ENCODE measurements at regions not wholly inside any gene's neighbourhood (a gene's known extent, or its start where the extent isn't known, plus 50 kb on each side); places are given as distances from the start of the nearest gene placed in this dataset.

- intact Hi-C loops (cut with micrococcal nuclease): no loop called here
- Mint-ChIP-seq H3K27me3 (ENCODE audit: low read depth) (no peaks in the 10 kb centered on the region), H3K4me3 (no peak overlapping the region), H3K27ac (no peak overlapping the region), H3K36me3 (ENCODE audit: low read depth) (no peaks in the 10 kb centered on the region), H3K9me3 (peaks cover 2% of the 10 kb centered on the region), H3K4me1 (ENCODE audit: low read depth) (no peaks in the 10 kb centered on the region)
- CTCF ChIA-PET: interaction anchor here (0.6 kb wide), 1 partner anchor 10 kb away, joined by 3 read pairs; no protein-coding TSS in a partner anchor
- no peak for DNase-seq
Observed at GRCh38 chr7:49294611-49295010, 370.3 kb downstream of the CDC14C start.

GRCh38 chr7:49295146-49295545 is 370.8 kb downstream of the CDC14C start:
- Mint-ChIP-seq H3K36me3 (ENCODE audit: low read depth) (no peaks in the 10 kb centered on the region), H3K27ac (no peak overlapping the region), H3K4me1 (ENCODE audit: low read depth) (no peaks in the 10 kb centered on the region), H3K27me3 (ENCODE audit: low read depth) (no peaks in the 10 kb centered on the region), H3K9me3 (peaks cover 2% of the 10 kb centered on the region), H3K4me3 (no peak overlapping the region)
- intact Hi-C loops (cut with micrococcal nuclease): no loop called here
- DNase-seq: no peak
- CTCF ChIA-PET: no interaction called here

GRCh38 chr7:49297958-49298357 is 373.6 kb downstream of the CDC14C start:
- CTCF ChIA-PET: no interaction called here

GRCh38 chr7:49308787-49309186 is 384.4 kb downstream of the CDC14C start:
- no peaks in the 10 kb centered on the region for H3K36me3 Mint-ChIP-seq (ENCODE audit: low read depth)
- no peaks in the 10 kb centered on the region for H3K4me1 Mint-ChIP-seq (ENCODE audit: low read depth)
- no peak overlapping the region for H3K4me3 Mint-ChIP-seq
- CTCF ChIA-PET: no interaction called here
- DNase-seq: no peak
- peaks cover 4% of the 10 kb centered on the region for H3K9me3 Mint-ChIP-seq
- no peaks in the 10 kb centered on the region for H3K27me3 Mint-ChIP-seq (ENCODE audit: low read depth)
- intact Hi-C loops (cut with micrococcal nuclease): no loop called here
- no peak overlapping the region for H3K27ac Mint-ChIP-seq

More at GRCh38 chr7:49297958-49298357, 373.6 kb downstream of the CDC14C start:
- no peak for DNase-seq
- H3K4me1 Mint-ChIP-seq (ENCODE audit: low read depth): no peaks in the 10 kb centered on the region
- H3K27ac Mint-ChIP-seq: no peak overlapping the region
- H3K9me3 Mint-ChIP-seq: peaks cover 6% of the 10 kb centered on the region
- intact Hi-C loops (cut with micrococcal nuclease): no loop called here
- no peak overlapping the region for H3K4me3 Mint-ChIP-seq
- no peaks in the 10 kb centered on the region for H3K36me3 Mint-ChIP-seq (ENCODE audit: low read depth)
- no peaks in the 10 kb centered on the region for H3K27me3 Mint-ChIP-seq (ENCODE audit: low read depth)

GRCh38 chr7:49320083-49320482 is 395.7 kb downstream of the CDC14C start:
- no peak overlapping the region for H3K4me3 Mint-ChIP-seq
- H3K36me3 Mint-ChIP-seq (ENCODE audit: low read depth): no peaks in the 10 kb centered on the region
- H3K4me1 Mint-ChIP-seq (ENCODE audit: low read depth): no peaks in the 10 kb centered on the region
- intact Hi-C loops (cut with micrococcal nuclease): no loop called here
- H3K27ac Mint-ChIP-seq: no peak overlapping the region
- DNase-seq: no peak
- no peaks in the 10 kb centered on the region for H3K27me3 Mint-ChIP-seq (ENCODE audit: low read depth)
- CTCF ChIA-PET: no interaction called here
- no peaks in the 10 kb centered on the region for H3K9me3 Mint-ChIP-seq

GRCh38 chr7:49321843-49322242 is 397.5 kb downstream of the CDC14C start:
- Mint-ChIP-seq H3K27ac (no peak overlapping the region), H3K36me3 (ENCODE audit: low read depth) (no peaks in the 10 kb centered on the region), H3K27me3 (ENCODE audit: low read depth) (no peaks in the 10 kb centered on the region), H3K4me3 (no peak overlapping the region), H3K9me3 (no peaks in the 10 kb centered on the region), H3K4me1 (ENCODE audit: low read depth) (no peaks in the 10 kb centered on the region)
- DNase-seq: no peak
- intact Hi-C loops (cut with micrococcal nuclease): no loop called here
- CTCF ChIA-PET: no interaction called here

GRCh38 chr7:49322476-49322875 is 398.1 kb downstream of the CDC14C start:
- CTCF ChIA-PET: no interaction called here
- no peak overlapping the region for H3K4me3 Mint-ChIP-seq
- no peaks in the 10 kb centered on the region for H3K27me3 Mint-ChIP-seq (ENCODE audit: low read depth)
- no peak overlapping the region for H3K27ac Mint-ChIP-seq
- H3K36me3 Mint-ChIP-seq (ENCODE audit: low read depth): no peaks in the 10 kb centered on the region
- no peaks in the 10 kb centered on the region for H3K9me3 Mint-ChIP-seq
- intact Hi-C loops (cut with micrococcal nuclease): no loop called here
- no peak for DNase-seq
- H3K4me1 Mint-ChIP-seq (ENCODE audit: low read depth): no peaks in the 10 kb centered on the region

- no peaks in the 10 kb centered on the region for H3K4me1 Mint-ChIP-seq (ENCODE audit: low read depth)
- H3K9me3 Mint-ChIP-seq: peaks cover 4% of the 10 kb centered on the region
- DNase-seq: no peak
- H3K27me3 Mint-ChIP-seq (ENCODE audit: low read depth): no peaks in the 10 kb centered on the region
- CTCF ChIA-PET: no interaction called here
- H3K36me3 Mint-ChIP-seq (ENCODE audit: low read depth): no peaks in the 10 kb centered on the region
- H3K27ac Mint-ChIP-seq: no peak overlapping the region
- intact Hi-C loops (cut with micrococcal nuclease): no loop called here
- H3K4me3 Mint-ChIP-seq: no peak overlapping the region
Observed at GRCh38 chr7:49324040-49324439, 399.7 kb downstream of the CDC14C start.

GRCh38 chr7:49324707-49325106 is 400.4 kb downstream of the CDC14C start:
- Mint-ChIP-seq H3K9me3 (peaks cover 4% of the 10 kb centered on the region), H3K4me3 (no peak overlapping the region)
- intact Hi-C loops (cut with micrococcal nuclease): no loop called here

GRCh38 chr7:49325571-49325970 is 401.2 kb downstream of the CDC14C start:
- Mint-ChIP-seq H3K9me3 (peaks cover 4% of the 10 kb centered on the region), H3K4me1 (ENCODE audit: low read depth) (no peaks in the 10 kb centered on the region), H3K36me3 (ENCODE audit: low read depth) (no peaks in the 10 kb centered on the region), H3K4me3 (no peak overlapping the region), H3K27ac (no peak overlapping the region), H3K27me3 (ENCODE audit: low read depth) (no peaks in the 10 kb centered on the region)
- intact Hi-C loops (cut with micrococcal nuclease): no loop called here
- CTCF ChIA-PET: no interaction called here
- DNase-seq: no peak

More at GRCh38 chr7:49324707-49325106, 400.4 kb downstream of the CDC14C start:
- DNase-seq: no peak
- Mint-ChIP-seq H3K36me3 (ENCODE audit: low read depth) (no peaks in the 10 kb centered on the region), H3K4me1 (ENCODE audit: low read depth) (no peaks in the 10 kb centered on the region), H3K27me3 (ENCODE audit: low read depth) (no peaks in the 10 kb centered on the region), H3K27ac (no peak overlapping the region)
- CTCF ChIA-PET: no interaction called here

GRCh38 chr7:49327155-49327554 is 402.8 kb downstream of the CDC14C start:
- CTCF ChIA-PET: no interaction called here
- H3K4me3 Mint-ChIP-seq: no peak overlapping the region
- H3K4me1 Mint-ChIP-seq (ENCODE audit: low read depth): no peaks in the 10 kb centered on the region
- H3K36me3 Mint-ChIP-seq (ENCODE audit: low read depth): no peaks in the 10 kb centered on the region
- H3K27ac Mint-ChIP-seq: no peak overlapping the region
- H3K27me3 Mint-ChIP-seq (ENCODE audit: low read depth): no peaks in the 10 kb centered on the region
- intact Hi-C loops (cut with micrococcal nuclease): no loop called here
- peaks cover 5% of the 10 kb centered on the region for H3K9me3 Mint-ChIP-seq
- DNase-seq: no peak

GRCh38 chr7:49333180-49333881 is 409.0 kb downstream of the CDC14C start:
- Mint-ChIP-seq H3K4me3 (no peak overlapping the region), H3K27ac (no peak overlapping the region), H3K4me1 (ENCODE audit: low read depth) (no peaks in the 10 kb centered on the region), H3K9me3 (peaks cover 2% of the 10 kb centered on the region), H3K27me3 (ENCODE audit: low read depth) (no peaks in the 10 kb centered on the region), H3K36me3 (ENCODE audit: low read depth) (no peaks in the 10 kb centered on the region)
- no peak for DNase-seq
- CTCF ChIA-PET: no interaction called here
- intact Hi-C loops (cut with micrococcal nuclease): no loop called here

- no peaks in the 10 kb centered on the region for H3K4me1 Mint-ChIP-seq (ENCODE audit: low read depth)
- H3K27ac Mint-ChIP-seq: no peak overlapping the region
- intact Hi-C loops (cut with micrococcal nuclease): loop anchor here (10.0 kb wide), 1 partner anchor 403 kb away; no protein-coding TSS in a partner anchor
- CTCF ChIA-PET: no interaction called here
- no peaks in the 10 kb centered on the region for H3K36me3 Mint-ChIP-seq (ENCODE audit: low read depth)
- no peak for DNase-seq
- H3K27me3 Mint-ChIP-seq (ENCODE audit: low read depth): no peaks in the 10 kb centered on the region
- no peaks in the 10 kb centered on the region for H3K9me3 Mint-ChIP-seq
- H3K4me3 Mint-ChIP-seq: no peak overlapping the region
Observed at GRCh38 chr7:49341849-49342248, 417.5 kb downstream of the CDC14C start.
